GM18868 (cell line): ENCODE measurements at regions not wholly inside any gene's neighbourhood (a gene's known extent, or its start where the extent isn't known, plus 50 kb on each side); places are given as distances from the start of the nearest gene placed in this dataset.

Experiments used
- ATAC-seq: cut with Tn5 transposase; IDR thresholded peaks from one replicate; pipeline ENCODE4 v1.9.1; 2021; ENCODE audit warnings: mild to moderate bottlenecking, moderate library complexity; ENCODE audit not compliant: unreplicated experiment

DNA sequence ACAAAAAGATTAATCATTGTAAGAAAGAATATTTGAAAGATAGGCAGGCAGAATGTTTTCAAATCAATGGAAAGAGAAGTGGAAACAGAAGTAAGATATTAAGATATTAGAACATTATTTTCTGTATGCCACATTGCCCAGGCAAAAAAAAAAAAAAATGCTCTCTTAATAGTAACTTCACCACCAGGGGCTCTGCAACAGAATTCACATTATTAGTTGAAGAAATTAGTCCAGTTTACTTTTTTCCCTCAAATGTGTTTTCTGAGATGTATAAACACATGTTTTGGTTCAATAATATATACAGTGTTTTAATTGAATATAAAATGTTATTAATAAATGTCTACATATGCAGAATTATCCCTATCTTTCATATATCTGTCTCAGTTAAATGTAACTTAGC lies 78.0 kb upstream of the ADAD1 start:
- no peak for ATAC-seq

DNA sequence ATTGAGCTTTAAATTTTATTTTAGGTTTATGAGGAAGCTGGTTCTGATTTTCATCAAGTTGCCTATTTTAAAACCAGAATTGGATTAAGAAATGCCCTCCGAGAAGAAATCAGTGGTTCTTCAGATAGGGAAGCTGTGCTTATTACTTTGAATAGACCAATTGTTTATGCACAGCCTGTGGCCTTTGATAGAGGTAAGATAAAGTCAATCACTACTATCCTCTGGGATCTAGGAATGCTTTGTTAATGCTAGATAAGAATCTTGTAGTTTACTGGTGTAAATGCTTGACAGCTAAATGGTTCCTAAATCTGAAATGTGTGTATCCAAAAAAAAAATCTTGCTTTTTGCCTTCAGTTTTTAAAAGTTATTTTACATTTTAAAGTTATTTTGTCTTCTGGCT lies 73.0 kb upstream of the ADAD1 start:
- ATAC-seq: no peak

DNA sequence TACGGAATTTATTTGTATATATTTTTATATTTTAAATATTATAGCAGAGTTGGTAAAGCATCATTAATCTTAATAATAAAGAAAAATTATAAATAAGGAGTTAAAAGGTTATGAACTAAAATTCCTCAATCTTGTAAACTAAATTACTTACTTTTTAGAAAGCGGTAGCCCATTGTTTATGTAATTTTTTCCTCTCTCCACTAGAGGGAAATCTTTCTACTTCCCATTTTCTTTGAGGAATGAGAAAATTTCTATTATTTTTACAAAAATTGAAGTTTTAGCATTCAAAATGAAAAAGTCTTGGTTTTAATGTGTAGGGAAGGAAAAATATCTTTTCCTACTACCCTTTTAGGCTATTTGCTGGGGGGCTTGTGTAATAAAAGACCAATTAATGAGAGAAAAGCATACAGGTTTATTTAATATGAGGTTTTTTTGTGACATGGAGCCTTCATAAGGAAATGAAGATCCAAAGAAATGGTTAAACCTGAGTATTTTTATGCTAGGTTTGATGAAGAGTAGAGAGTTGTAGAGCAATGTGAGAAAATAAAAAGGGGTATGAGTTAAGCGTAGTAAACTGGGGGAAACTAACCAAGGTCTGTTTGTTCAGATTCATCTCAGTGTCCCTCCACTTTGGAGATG lies 68.7 kb upstream of the ADAD1 start:
- no peak for ATAC-seq

- ATAC-seq: no peak
These were observed 65.7 kb upstream of the ADAD1 start for GRCh38 chr4:122313006-122313646.

DNA sequence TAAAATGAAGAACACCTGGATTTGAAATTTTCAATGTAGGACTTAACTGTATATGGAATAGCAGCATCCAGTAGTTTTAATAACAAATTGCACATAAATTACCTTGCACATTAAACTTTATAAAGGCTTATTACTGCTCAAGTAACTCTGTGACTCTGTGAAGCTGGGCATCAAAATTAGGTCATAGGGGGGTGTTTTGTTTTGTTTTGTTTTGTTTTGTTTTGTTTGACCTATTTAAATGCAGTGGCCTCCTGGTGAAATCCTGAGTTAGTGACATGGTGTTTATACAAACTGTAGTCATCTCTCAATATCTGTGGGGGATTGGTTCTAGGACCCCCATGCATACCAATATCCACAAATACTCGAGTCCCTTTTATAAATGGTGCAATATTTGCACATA lies 51.9 kb upstream of the ADAD1 start:
- ATAC-seq: no peak

DNA sequence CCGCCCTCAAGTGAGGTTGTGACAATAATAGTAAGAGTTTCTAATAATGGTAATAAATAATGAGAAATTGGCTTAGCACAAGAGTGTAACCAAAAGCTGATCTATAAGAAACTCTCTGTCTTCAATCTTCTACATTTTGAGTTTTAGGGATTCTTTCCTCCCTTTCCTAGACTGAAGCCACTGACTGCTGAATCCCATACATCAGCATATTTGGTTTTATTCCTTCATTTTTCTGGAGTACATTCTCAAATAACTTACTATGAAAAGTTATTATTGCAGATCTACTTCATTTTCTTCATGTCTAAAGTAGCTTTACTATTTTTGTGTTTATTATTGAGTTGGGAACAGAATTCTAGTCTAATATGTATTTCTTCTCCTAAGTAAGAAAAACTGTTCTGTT lies 49.9 kb upstream of the ADAD1 start:
- ATAC-seq: no peak
